VCaP (cell line): ENCODE measurements at regions not wholly inside any gene's neighbourhood (a gene's known extent, or its start where the extent isn't known, plus 50 kb on each side); places are given as distances from the start of the nearest gene placed in this dataset.

Source experiments
- H3K27ac ChIP-seq: fragments of 450-650 bp; 2 replicates; pipeline ENCODE4 v1.5.1; 2017
- CTCF ChIP-seq: fragments of 450-650 bp; conservative IDR thresholded peaks from 2 replicates; pipeline ENCODE4 v1.5.1; 2017; ENCODE audit warnings: mild to moderate bottlenecking, moderate library complexity

- peak overlapping the region; percentile 19 for H3K27ac ChIP-seq
- no peak for TF ChIP-seq CTCF
Measured at GRCh38 chr21:27739187-27739586, 772.3 kb upstream of the ADAMTS5 start.

- no peak overlapping the region for H3K27ac ChIP-seq
- no peak for TF ChIP-seq CTCF
Measured at GRCh38 chr21:27735699-27736098, 768.8 kb upstream of the ADAMTS5 start.

- no peak for TF ChIP-seq CTCF
Measured at GRCh38 chr21:27734146-27734545, 767.3 kb upstream of the ADAMTS5 start.

GRCh38 chr21:27725916-27726315, 759.0 kb upstream of the ADAMTS5 start:
- TF ChIP-seq CTCF, result no peak
- no peak overlapping the region for H3K27ac ChIP-seq

More at GRCh38 chr21:27734146-27734545, 767.3 kb upstream of the ADAMTS5 start:
- no peak overlapping the region for H3K27ac ChIP-seq

GRCh38 chr21:27722095-27722494, 755.2 kb upstream of the ADAMTS5 start:
- TF ChIP-seq CTCF, result no peak
- H3K27ac ChIP-seq, result no peak overlapping the region

- TF ChIP-seq CTCF, result no peak
- H3K27ac ChIP-seq, result no peak overlapping the region
Measured at GRCh38 chr21:27721675-27722074, 754.8 kb upstream of the ADAMTS5 start.

GRCh38 chr21:27719226-27719625, 752.3 kb upstream of the ADAMTS5 start:
- TF ChIP-seq CTCF, result no peak
- H3K27ac ChIP-seq, result no peak overlapping the region

- H3K27ac ChIP-seq, result no peak overlapping the region
- no peak for TF ChIP-seq CTCF
Measured at GRCh38 chr21:27715131-27715530, 748.2 kb upstream of the ADAMTS5 start.
